Endothelial cell of umbilical vein (primary cell): ENCODE measurements at regions not wholly inside any gene's neighbourhood (a gene's known extent, or its start where the extent isn't known, plus 50 kb on each side); places are given as distances from the start of the nearest gene placed in this dataset.

Experiments used
- BruUV-seq: library from RNA; stranded (reverse); fragments of 400-500 nt; replicated peaks from 2 replicates; lab custom pipeline; 2021; lab: Mats Ljungman, UMichigan
- CTCF ChIA-PET: fragments of 300-600, 350-600 bp; sonication (Branson Sonifier 250); formaldehyde crosslinking; loops from one replicate; lab custom pipeline; 2021; ENCODE audit warnings: antibody characterized with exemption, inconsistent platforms; lab: Charles Lee
- POLR2A ChIA-PET: fragments of 300-600, 350-600 bp; sonication (Branson Sonifier 250); formaldehyde crosslinking; loops from one replicate; lab custom pipeline; 2021; ENCODE audit warnings: antibody characterized with exemption, inconsistent platforms; lab: Charles Lee
- DNase-seq: peaks from one replicate; pipeline ENCODE4 v3.0.0-alpha.2; 2011; ENCODE audit warnings: low read depth, low spot score
- FAIRE-seq: peaks from 2 replicates; lab custom pipeline; 2011; peaks lifted over from hg19 to GRCh38; lab: Jason Lieb, UNC
- H2AFZ ChIP-seq: 2 replicates; pipeline ENCODE4 v1.6.0; 2012; ENCODE audit warnings: low read depth, low read length, control low read depth, inconsistent platforms
- H3K27ac ChIP-seq: 2 replicates; pipeline ENCODE4 v1.5.1; 2011; ENCODE audit warnings: low read depth, mild to moderate bottlenecking, control low read depth, low read length, moderate library complexity; ENCODE audit not compliant: insufficient read depth
- H3K27me3 ChIP-seq, 2 experiments: 2 replicates each; pipeline versions ENCODE4 v1.6.0 to v1.6.1; 2011; ENCODE audit warnings: low read length in 2 of 2, mixed read lengths in 1 of 2; ENCODE audit not compliant: control insufficient read depth in 2 of 2, insufficient read depth in 2 of 2
- H3K36me3 ChIP-seq, 2 experiments: 2 replicates in 1 of 2; 3 replicates in 1 of 2; pipeline ENCODE4 v1.5.1; 2011; ENCODE audit warnings: low read length in 2 of 2, mild to moderate bottlenecking in 1 of 2, moderate library complexity in 1 of 2; ENCODE audit not compliant: control insufficient read depth in 2 of 2, insufficient read depth in 2 of 2; ENCODE audit errors: extremely low read depth in 1 of 2
- H3K4me1 ChIP-seq: 3 replicates; pipeline ENCODE4 v1.5.1; 2011; ENCODE audit warnings: mild to moderate bottlenecking, low read length; ENCODE audit not compliant: control insufficient read depth, insufficient read depth; ENCODE audit errors: extremely low read depth
- H3K4me2 ChIP-seq: 2 replicates; pipeline ENCODE4 v1.6.1; 2011; ENCODE audit warnings: low read length, control low read depth, mixed read lengths; ENCODE audit not compliant: insufficient read depth
- H3K4me3 ChIP-seq, 3 experiments: fragments of 200-600 bp in 1 of 3; sonication (generic), shearing (Covaris generic) in 1 of 3; replicated peaks in 1 of 3; 2 replicates each; pipeline ENCODE4 v1.5.1; 2011 to 2016; ENCODE audit warnings: control low read depth in 3 of 3, low read length in 3 of 3, mild to moderate bottlenecking in 2 of 3, inconsistent platforms in 1 of 3, low read depth in 1 of 3, moderate library complexity in 1 of 3; ENCODE audit not compliant: insufficient read depth in 1 of 3
- H3K79me2 ChIP-seq: 2 replicates; pipeline ENCODE4 v1.6.0; 2012; ENCODE audit warnings: low read length, inconsistent platforms; ENCODE audit not compliant: control insufficient read depth, insufficient read depth
- H3K9ac ChIP-seq: replicated peaks from 2 replicates; pipeline ENCODE3; 2011; ENCODE audit warnings: low read length, control low read depth; ENCODE audit not compliant: insufficient read depth; ENCODE audit errors: extremely low read depth
- H3K9me1 ChIP-seq: replicated peaks from 3 replicates; pipeline ENCODE4 v1.6.0; 2011; ENCODE audit warnings: mild to moderate bottlenecking, low read length; ENCODE audit not compliant: control insufficient read depth, insufficient read depth; ENCODE audit errors: extremely low read depth
- H3K9me3 ChIP-seq: replicated peaks from 2 replicates; pipeline ENCODE4 v1.5.1; 2012; ENCODE audit warnings: low read length, inconsistent platforms; ENCODE audit not compliant: control insufficient read depth, insufficient read depth
- H4K20me1 ChIP-seq: replicated peaks from 2 replicates; pipeline ENCODE3; 2011; ENCODE audit warnings: mild to moderate bottlenecking, low read length; ENCODE audit not compliant: control insufficient read depth, insufficient read depth; ENCODE audit errors: extremely low read depth
- EZH2 ChIP-seq: IDR thresholded peaks from 2 replicates; pipeline ENCODE4 v1.6.1; 2012; ENCODE audit warnings: borderline replicate concordance, low read depth, mild to moderate bottlenecking, moderate library complexity, low read length, inconsistent platforms; ENCODE audit not compliant: severe bottlenecking
- FOS ChIP-seq: IDR thresholded peaks from 2 replicates; pipeline ENCODE4 v1.6.1; 2011; ENCODE audit warnings: mild to moderate bottlenecking, low read length, moderate library complexity, borderline replicate concordance; ENCODE audit not compliant: insufficient read depth
- GATA2 ChIP-seq: IDR thresholded peaks from 2 replicates; pipeline ENCODE4 v1.7.0; 2011; ENCODE audit warnings: low read depth, mild to moderate bottlenecking, moderate library complexity, mixed read lengths, low read length; ENCODE audit not compliant: insufficient read length, insufficient read depth
- JUN ChIP-seq: IDR thresholded peaks from 2 replicates; pipeline ENCODE4 v1.6.1; 2011; ENCODE audit warnings: borderline replicate concordance, low read depth; ENCODE audit not compliant: insufficient read length, insufficient read depth
- MAX ChIP-seq: IDR thresholded peaks from 2 replicates; pipeline ENCODE4 v1.6.1; 2011; ENCODE audit not compliant: insufficient read depth, insufficient read length
- MYC ChIP-seq: IDR thresholded peaks from one replicate; pipeline ENCODE4 v1.6.1; 2011; ENCODE audit warnings: mild to moderate bottlenecking, low read depth, low read length
- POLR2AphosphoS5 ChIP-seq: IDR thresholded peaks from 2 replicates; pipeline ENCODE4 v1.6.1; 2012; ENCODE audit warnings: low read depth, mild to moderate bottlenecking, control low read depth, low read length, moderate library complexity; ENCODE audit not compliant: insufficient read depth
- dilution Hi-C: fragments of 300-500 bp; cut with MboI; formaldehyde crosslinking; loops from one replicate; pipeline ENCODE4 v1.15.0; 2019; ENCODE audit warnings: low sequenced_read_pairs; ENCODE audit not compliant: extremely low pct_ligation_motif_present
- intact Hi-C: fragments of 100-400 bp; cut with micrococcal nuclease; formaldehyde crosslinking; loops from one replicate; pipeline ENCODE4 v1.10.0; 2022
- TF ChIP-seq, protein P1 (sequence below), 2 donors: IDR thresholded peaks; 1 replicate in 1 of 2; 2 replicates in 1 of 2; pipeline ENCODE4 v1.5.1; 2011; ENCODE audit warnings: low read length in 2 of 2, mild to moderate bottlenecking in 2 of 2, moderate library complexity in 2 of 2, control low read depth in 1 of 2, inconsistent platforms in 1 of 2, low read depth in 1 of 2; ENCODE audit not compliant: insufficient read depth in 1 of 2; ENCODE audit errors: extremely low read depth in 1 of 2

- intact Hi-C loops, result no loop called here
- Histone ChIP-seq H3K27me3 (no peaks in the 10 kb centered on the region), H4K20me1 (no peaks in the 10 kb centered on the region), H3K4me2 (no peak overlapping the region), H3K4me1 (no peaks in the 10 kb centered on the region), H3K27ac (no peak overlapping the region), H3K9ac (no peak overlapping the region), H3K36me3 (no peaks in the 10 kb centered on the region), H2AFZ (no peak overlapping the region), H3K4me3 (no peak overlapping the region), H3K9me3 (no peaks in the 10 kb centered on the region), H3K79me2 (no peaks in the 10 kb centered on the region), H3K9me1 (no peaks in the 10 kb centered on the region)
- POLR2A ChIA-PET, result no interaction called here
- TF ChIP-seq MAX, result no peak
- TF ChIP-seq GATA2, result no peak
- TF ChIP-seq EZH2, result no peak
- TF ChIP-seq POLR2AphosphoS5, result no peak
- no peak for TF ChIP-seq JUN
- no peak for TF ChIP-seq MYC
- no peak for TF ChIP-seq FOS
- TF ChIP-seq, protein P1, sequence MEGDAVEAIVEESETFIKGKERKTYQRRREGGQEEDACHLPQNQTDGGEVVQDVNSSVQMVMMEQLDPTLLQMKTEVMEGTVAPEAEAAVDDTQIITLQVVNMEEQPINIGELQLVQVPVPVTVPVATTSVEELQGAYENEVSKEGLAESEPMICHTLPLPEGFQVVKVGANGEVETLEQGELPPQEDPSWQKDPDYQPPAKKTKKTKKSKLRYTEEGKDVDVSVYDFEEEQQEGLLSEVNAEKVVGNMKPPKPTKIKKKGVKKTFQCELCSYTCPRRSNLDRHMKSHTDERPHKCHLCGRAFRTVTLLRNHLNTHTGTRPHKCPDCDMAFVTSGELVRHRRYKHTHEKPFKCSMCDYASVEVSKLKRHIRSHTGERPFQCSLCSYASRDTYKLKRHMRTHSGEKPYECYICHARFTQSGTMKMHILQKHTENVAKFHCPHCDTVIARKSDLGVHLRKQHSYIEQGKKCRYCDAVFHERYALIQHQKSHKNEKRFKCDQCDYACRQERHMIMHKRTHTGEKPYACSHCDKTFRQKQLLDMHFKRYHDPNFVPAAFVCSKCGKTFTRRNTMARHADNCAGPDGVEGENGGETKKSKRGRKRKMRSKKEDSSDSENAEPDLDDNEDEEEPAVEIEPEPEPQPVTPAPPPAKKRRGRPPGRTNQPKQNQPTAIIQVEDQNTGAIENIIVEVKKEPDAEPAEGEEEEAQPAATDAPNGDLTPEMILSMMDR (IDR thresholded peaks at IDR 0.05; ENCODE audit: extremely low read depth in 1 of 2, insufficient read depth in 1 of 2, low read depth in 1 of 2, low read length in 2 of 2), result no peak
- dilution Hi-C loops, result no loop called here
- no peak for FAIRE-seq
- CTCF ChIA-PET, result no interaction called here
- DNase-seq, result no peak
- BruUV-seq, result no TSS peak
Observed at GRCh38 chr18:44258576-44258975, 422.1 kb upstream of the SETBP1 start.
